NCI-H1105 (cell line): ENCODE measurements at regions not wholly inside any gene's neighbourhood (a gene's known extent, or its start where the extent isn't known, plus 50 kb on each side); places are given as distances from the start of the nearest gene placed in this dataset.
"Not testable (repeated sequence)": the region's sequence is repeated elsewhere in the genome, so short reads cannot be mapped to it uniquely, and the experiment has no call there.

Source experiments
- DNase-seq: peaks from one replicate; lab custom pipeline; 2025; lab: John Stamatoyannopoulos, UW

- no peak for DNase-seq
These were observed 881.4 kb downstream of the DNAH5 start for GRCh38 chr5:13063088-13063487.

GRCh38 chr5:13045897-13046551, 898.5 kb downstream of the DNAH5 start:
- no peak for DNase-seq

GRCh38 chr5:13034061-13034460, 910.4 kb downstream of the DNAH5 start:
- DNase-seq, result no peak

- no peak for DNase-seq
These were observed 915.3 kb downstream of the DNAH5 start for GRCh38 chr5:13029211-13029610.

- no peak for DNase-seq
These were observed 916.6 kb downstream of the DNAH5 start for GRCh38 chr5:13027874-13028273.

GRCh38 chr5:13019729-13020128, 924.8 kb downstream of the DNAH5 start:
- no peak for DNase-seq

- DNase-seq, result peak; percentile 30
These were observed 941.0 kb downstream of the DNAH5 start for GRCh38 chr5:13003457-13003856.

GRCh38 chr5:12999667-13000066, 944.8 kb downstream of the DNAH5 start:
- DNase-seq, result no peak

- no peak for DNase-seq
These were observed 959.3 kb downstream of the DNAH5 start for GRCh38 chr5:12985142-12985541.

GRCh38 chr5:12974856-12975255, 969.6 kb downstream of the DNAH5 start:
- no peak for DNase-seq

GRCh38 chr5:12965804-12966203, 978.7 kb downstream of the DNAH5 start:
- no peak for DNase-seq

- no peak for DNase-seq
These were observed 984.8 kb downstream of the DNAH5 start for GRCh38 chr5:12959713-12960112.

GRCh38 chr5:12952409-12952808, 992.1 kb downstream of the DNAH5 start:
- DNase-seq, result no peak

GRCh38 chr5:12951846-12952245, 992.6 kb downstream of the DNAH5 start:
- no peak for DNase-seq

- DNase-seq, result no peak
These were observed 997.1 kb downstream of the DNAH5 start for GRCh38 chr5:12947379-12947778.

- DNase-seq, result not testable (repeated sequence)
These were observed 999.0 kb downstream of the DNAH5 start for GRCh38 chr5:12945477-12945876.

- DNase-seq, result no peak
These were observed 1008.3 kb downstream of the DNAH5 start for GRCh38 chr5:12936221-12936620.

- no peak for DNase-seq
These were observed 1009.8 kb downstream of the DNAH5 start for GRCh38 chr5:12934722-12935121.

GRCh38 chr5:12920527-12920926, 1016.3 kb upstream of the CTNND2 start:
- no peak for DNase-seq

- no peak for DNase-seq
These were observed 1006.9 kb upstream of the CTNND2 start for GRCh38 chr5:12911156-12911555.

GRCh38 chr5:12910641-12911040, 1006.4 kb upstream of the CTNND2 start:
- DNase-seq, result no peak

GRCh38 chr5:12902611-12903010, 998.4 kb upstream of the CTNND2 start:
- DNase-seq, result no peak

- no peak for DNase-seq
These were observed 997.5 kb upstream of the CTNND2 start for GRCh38 chr5:12901696-12902095.

- no peak for DNase-seq
These were observed 991.8 kb upstream of the CTNND2 start for GRCh38 chr5:12896086-12896485.
